ENCODE measurements at regions not wholly inside any gene's neighbourhood (a gene's known extent, or its start where the extent isn't known, plus 50 kb on each side); places are given as distances from the start of the nearest gene placed in this dataset.
"Not testable (repeated sequence)": the region's sequence is repeated elsewhere in the genome, so short reads cannot be mapped to it uniquely, and the experiment has no call there.

DNA sequence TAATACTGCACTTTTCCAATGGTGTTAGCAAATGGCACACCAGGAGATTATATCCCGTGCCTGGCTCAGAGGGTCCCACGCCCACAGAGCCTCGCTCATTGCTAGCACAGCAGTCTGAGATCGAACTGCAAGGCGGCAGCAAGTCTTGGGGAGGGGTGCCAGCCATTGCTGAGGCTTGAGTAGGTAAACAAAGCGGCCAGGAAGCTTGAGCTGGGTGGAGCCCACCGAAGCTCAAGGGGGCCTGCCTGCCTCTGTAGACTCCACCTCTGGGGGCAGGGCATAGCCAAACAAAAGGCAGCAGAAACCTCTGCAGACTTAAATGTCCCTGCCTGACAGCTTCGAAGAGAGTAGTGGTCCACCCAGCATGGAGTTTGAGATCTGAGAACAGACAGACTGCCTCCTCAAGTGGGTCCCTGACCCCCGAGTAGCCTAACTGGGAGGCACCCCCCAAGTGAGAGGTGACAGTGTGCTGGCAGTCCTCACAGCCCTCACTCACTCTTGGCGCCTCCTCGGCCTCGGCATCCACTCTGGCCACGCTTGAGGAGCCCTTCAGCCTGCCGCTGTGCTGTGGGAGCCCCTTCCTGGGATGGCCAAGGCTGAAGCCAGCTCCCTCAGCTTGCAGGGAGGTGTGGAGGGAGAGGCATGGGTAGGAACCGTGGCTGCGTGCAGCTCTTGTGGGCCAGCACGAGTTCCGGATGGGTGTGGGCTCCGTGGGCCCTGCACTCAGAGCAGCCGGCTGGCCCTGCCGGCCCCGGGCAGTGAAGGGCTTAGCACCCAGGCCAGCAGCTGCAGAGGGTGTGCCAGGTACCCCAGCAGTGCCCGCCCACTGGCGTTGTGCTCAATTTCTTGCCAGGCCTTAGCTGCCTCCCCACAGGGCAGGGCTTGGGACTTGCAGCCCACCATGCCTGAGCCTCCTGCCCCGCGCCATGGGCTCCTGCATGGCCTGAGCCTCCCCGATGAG lies 188.0 kb downstream of the MMUT start:
- not testable (repeated sequence) for DNase-seq (ENCODE audit: low read depth)

DNA sequence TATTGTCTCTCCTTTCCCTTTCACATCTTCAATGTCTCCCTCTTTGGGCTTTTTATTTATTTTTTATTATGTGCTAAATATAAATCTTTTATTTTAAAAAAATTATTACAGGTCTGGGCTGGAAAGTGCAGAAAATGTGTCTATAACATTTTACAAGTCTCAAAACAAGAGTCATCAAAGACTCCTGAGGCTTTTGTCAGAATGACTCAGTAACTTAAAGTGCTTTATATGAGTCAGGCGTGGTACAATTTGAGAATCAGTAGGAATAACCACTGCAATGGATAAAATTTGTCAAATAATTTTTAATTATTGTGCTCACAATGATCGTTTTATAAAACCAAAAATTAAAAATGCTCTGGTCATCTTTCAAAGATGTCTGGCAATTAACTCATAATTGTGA lies 193.9 kb downstream of the MMUT start:
- no peak for DNase-seq (ENCODE audit: low read depth)

DNA sequence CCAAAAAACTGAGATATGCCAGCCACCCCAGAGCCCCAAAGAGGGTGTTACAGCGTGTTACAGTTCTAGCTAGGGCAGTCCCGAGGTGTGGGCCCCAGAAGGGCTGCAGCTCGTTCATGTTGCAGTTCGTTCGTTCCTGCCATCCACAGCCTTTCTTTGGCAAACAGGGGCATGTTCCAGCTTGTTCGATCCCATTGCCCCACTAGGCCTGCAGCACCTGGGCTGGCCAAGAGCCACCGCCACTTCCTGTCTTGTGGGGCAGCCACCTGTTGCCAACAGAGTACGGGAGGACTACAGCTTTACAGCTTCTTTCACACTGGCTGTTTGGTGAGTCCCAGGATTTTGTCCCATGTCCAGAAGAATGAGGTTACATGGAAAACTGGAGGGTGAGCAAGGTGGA lies 198.1 kb downstream of the MMUT start:
- no peak for DNase-seq (ENCODE audit: low read depth)

DNA sequence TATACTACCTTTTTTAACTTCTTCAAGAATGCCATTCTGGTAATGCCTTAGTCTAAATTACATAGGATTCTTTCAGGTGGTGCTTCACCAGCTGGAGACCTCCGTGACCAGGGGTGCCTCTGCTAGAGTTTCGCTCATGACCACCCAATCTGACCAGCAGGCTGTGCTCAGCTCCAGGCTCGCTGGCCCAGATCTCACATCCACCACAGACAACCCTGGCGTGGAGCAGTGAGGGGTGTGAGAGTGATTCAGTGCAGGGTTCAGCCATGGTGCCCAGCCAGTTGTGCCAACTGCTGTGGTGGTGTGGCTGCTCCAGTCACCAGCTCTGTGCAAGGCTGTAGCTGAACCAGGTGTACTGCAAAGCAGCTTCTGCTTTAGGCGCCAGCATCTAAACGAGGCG lies 198.6 kb downstream of the MMUT start:
- DNase-seq (ENCODE audit: low read depth) = no peak

DNA sequence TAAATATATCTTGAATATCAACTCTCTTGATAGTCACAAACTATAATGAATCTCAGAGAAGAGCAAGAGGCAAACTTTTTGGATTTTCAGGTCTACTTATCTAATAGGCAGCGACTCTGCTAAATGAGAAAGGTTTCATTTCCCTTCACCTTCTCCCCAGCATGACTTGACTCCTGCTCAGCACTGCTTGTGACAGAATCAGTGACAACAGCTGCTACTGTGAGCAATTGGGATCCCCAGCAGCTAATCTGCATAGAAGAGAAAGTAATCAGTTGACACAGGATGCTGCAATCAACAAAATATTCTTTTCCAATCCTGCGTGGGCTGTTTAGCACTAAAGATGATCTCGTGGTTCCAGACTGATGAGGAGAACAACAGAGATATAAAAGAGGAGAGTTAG lies 205.5 kb downstream of the MMUT start:
- no peak for DNase-seq (ENCODE audit: low read depth)

DNA sequence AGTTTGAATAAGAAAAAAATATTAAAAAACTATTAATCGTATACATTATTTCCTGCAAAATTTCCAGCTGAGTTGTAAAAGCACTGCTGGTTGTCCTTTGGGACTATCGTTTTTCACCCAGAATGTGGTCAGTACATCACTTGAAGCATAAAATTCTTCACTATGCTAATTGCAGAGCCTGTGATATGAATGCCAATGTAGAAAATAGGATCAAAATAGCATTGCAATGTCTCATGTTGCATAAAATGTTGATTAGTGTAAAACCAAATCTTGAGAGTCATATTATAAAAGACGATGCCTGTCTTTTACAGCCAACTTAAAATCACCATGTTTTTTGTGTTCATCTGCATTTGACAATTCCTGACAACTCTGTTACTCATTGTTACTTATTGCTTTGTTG lies 207.7 kb downstream of the MMUT start:
- DNase-seq (ENCODE audit: low read depth) = no peak

DNA sequence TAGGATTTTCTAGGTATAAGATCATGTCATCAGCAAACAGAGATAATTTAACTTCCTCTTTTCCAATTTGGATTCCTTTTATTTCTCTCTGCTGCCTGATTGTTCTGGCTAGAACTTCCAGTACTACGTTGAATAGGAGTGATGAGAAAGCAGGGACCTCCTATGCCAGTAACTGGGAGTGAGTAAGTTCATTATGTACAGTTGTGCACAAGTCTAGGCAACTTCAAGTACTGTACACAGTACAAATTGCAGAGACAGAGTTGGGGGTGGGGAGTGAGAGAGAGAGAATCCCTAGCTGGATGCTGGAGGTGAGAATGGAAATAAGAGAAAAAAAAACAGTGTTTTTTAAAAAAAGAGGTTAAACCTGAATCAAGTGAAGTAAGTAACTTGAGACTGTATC lies 210.2 kb downstream of the MMUT start:
- no peak for DNase-seq (ENCODE audit: low read depth)

DNA sequence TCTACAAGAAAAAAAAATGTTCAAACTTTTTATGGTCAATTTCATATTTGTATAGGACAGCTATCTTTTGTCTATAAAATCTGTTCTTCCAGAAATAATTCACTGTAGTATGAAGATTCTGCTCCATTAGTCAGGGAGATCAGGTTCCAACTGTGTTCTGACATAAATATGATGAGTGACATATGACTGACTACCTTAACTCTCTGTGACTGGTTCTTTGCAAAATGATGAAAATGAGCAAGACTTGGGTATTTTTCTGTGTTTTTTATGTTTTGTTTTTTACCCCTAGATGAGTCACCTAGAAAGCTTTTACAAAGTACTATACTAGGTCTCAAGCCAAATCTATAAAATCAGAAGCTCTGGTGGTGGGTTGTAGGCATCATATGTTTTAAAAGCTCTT lies 229.6 kb downstream of the MMUT start:
- no peak for DNase-seq (ENCODE audit: low read depth)

DNA sequence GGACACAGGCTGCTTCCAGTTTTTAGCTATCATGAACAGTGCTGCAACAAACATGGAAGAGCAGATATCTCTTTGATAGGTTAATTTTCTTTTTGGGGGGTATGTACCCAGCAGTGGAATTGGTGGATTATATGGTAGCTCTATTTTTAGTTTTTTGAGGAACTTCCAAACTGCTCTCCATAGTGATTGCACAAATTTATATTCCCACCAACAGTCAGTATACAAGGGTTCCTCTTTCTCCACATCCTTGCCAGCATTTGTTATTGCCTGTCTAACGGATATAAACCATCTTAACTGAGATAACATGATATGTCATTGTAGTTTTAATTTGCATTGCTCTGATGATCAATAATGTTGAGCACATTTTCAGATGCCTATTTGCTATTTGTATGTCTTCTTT lies 237.6 kb downstream of the MMUT start:
- DNase-seq (ENCODE audit: low read depth) = no peak

DNA sequence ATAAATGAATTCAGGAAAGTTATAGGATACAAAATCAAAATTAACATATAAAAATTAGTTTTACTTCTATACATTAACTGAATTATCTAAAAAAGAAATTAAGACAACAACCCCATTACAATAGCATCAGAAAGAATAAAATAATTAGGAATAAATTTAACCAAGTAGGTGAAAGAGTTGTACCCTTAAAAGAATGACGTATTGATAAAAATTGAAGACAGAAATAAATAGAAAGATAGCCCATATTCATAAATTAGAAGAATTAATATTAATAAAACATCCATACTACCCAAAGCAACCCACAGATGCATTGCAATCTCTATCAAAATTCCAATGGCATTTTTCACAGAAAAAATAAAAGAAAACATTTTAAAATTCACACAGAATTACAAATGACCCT lies 242.8 kb downstream of the MMUT start:
- no peak for DNase-seq (ENCODE audit: low read depth)

DNA sequence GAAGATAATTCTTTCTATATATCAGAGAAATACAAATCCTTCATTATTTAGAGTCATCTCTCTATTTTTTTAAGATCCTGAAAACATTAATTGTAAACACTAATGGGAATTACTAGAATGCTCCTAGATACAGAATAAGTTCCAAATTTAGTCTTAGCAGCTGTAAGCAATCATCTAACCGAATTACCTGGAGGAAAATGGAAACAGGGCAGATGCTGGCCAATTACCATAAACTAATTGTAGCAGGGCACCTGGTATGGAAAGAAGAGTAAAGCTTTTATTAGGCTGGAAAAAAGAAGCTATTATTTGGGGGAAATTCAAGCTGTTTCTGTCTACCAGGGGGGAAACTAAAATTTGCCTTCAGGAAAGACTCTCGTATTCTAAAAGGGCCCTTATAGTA lies 257.5 kb downstream of the MMUT start:
- no peak for DNase-seq (ENCODE audit: low read depth)

DNA sequence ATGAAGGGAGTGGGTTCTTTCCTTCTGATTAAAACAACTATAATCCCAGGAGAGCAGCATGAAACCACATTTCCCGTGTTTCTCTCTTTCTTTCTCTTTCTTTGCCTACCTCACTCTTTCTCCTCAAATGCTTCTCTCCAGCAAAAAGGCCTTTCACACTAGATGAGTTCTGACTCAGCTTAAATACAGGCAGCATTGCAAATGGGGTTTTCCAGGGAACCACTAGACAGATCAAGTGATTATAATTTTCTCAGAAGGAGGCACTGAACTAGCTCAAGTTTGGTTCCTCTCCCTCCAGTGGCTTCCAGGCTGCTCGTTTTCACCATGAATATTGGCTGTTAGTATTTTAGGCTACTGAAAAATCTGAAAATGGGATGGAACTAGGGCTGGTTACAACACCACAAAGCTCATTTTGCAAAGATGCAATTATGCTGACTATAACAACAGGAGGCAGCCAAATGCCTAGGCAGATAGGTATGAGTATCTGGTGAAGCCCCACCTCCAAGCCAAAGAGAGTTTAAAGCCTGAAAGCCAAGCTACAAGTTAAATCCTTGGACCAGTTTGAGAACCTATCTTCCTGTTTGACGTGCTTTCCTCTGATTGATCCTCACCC lies 260.0 kb downstream of the MMUT start:
- DNase-seq (ENCODE audit: low read depth) = no peak

DNA sequence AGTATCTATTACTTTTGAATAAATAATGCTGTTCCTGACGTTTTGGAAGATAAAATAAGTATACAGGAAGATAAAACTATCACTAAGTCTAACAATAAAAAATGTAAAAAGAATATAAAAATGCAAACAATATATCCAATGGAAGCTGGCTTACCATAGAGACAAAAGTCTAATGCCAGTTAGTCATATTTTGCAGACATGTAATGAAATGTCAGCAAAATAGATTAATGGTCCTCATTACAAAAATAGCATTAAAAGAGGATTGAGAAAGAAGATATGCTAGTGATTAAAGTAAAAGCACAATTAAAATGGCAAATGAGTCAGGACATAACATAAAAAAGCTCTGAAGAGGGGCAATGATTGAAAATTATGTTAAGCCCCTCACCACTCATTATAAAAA lies 265.0 kb downstream of the MMUT start:
- DNase-seq (ENCODE audit: low read depth) = no peak

DNA sequence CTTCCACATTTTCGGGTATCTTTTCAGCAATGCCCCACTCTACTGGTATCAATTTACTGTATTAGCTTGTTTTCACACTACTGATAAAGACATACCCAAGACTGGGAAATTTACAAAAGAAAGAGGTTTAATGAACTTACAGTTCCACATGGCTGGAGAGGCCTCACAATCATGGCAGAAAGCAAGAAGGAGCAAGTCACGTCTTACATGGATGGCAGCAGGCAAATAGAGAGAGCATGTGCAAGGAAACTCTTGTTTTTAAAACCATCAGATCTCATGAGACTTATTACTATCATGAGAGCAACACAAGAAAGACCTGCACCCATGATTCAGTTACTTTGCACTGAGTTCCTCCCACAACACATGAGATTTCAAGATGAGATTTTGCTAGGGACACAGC lies 300.7 kb downstream of the MMUT start:
- DNase-seq (ENCODE audit: low read depth) = not testable (repeated sequence)

DNA sequence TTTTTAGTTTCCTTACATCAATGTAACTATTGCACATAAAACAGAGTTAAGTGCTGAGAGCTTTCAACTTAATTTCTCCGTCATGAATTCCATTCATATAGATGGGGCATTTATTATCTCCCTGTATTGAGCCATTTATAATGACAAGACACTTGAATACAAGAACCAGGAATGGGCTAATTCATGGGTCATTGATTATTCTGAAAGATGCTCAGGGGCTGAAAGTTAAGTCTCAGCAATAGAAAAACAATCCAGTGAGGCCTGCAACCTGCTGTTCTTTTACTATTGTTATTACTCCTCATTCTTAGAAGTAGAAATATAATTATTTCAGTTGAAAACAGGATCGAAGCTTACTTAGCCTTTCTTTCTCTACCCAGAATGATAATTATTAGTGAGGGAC lies 307.7 kb downstream of the MMUT start:
- no peak for DNase-seq (ENCODE audit: low read depth)

DNA sequence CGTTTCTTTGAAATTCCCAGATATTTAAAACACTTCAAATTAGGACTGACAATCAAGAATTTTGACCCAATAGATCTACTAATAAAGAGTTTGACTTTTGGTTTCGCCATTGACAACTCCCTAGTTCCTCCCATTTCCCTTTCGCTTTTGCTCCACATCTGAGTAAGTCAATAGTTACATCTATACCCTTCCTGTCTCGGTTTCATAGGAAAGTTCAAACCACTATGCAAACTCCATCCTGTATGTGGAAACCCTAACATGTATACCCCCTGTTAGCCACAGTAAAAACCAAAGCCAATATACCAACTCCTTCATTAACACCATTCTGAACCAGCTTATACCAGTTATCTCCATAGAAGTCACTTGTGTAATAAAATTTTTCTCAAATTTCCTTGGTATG lies 311.1 kb downstream of the MMUT start:
- no peak for DNase-seq (ENCODE audit: low read depth)

DNA sequence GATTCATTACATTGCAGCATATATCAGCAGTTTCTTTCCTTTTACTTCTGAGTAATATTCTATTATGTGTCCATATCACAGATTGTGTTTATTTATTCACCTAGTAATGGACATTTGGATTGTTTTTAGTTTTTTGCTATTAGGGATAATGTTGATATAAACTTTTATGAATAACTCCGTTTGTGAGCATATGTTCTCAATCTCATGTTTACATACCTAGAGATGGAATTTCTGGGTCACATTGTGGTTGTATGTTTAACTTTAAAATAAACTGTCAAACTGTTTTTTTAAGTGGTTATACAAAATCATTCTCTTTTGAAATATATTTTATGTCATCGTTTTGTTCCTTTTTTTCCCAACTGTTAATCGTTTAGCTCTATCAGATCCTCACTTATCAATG lies 311.6 kb downstream of the MMUT start:
- DNase-seq (ENCODE audit: low read depth) = no peak

DNA sequence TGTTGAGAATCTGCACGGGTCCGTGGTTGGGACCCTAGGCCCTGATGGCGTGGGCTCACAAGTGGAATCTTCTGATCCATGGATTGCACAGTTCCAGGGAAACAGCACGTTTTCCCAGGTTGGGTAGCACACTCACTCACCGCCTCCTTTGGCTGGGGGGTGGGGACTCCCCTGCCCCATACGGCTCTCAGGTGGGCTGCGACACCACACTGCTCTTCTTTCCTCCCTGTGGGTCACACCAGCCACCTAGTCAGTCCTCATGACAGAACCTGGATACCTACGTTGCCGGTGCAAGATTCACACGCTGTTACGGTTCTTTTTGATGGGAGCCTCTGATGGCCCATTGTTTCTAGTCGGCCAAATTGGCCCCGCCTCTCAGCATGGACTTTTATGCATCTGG lies 312.0 kb downstream of the MMUT start:
- DNase-seq (ENCODE audit: low read depth) = no peak

DNA sequence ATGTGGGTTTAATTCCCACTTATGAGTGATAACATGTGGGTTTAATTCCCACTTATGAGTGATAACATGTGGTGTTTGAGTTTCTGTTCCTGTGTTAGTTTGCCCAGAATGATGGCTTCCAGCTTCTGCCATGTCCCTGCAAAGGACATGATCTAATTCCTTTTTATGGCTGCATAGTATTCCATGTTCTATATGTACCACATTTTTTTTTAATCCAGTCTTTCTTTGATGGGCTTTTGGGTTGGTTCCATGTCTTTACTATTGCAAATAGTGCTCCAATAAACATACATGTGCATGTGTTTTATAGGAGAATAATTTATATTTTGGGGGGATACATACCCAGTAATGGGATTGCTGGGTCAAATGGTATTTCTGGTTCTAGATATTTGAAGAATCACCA lies 317.8 kb downstream of the MMUT start:
- no peak for DNase-seq (ENCODE audit: low read depth)

DNA sequence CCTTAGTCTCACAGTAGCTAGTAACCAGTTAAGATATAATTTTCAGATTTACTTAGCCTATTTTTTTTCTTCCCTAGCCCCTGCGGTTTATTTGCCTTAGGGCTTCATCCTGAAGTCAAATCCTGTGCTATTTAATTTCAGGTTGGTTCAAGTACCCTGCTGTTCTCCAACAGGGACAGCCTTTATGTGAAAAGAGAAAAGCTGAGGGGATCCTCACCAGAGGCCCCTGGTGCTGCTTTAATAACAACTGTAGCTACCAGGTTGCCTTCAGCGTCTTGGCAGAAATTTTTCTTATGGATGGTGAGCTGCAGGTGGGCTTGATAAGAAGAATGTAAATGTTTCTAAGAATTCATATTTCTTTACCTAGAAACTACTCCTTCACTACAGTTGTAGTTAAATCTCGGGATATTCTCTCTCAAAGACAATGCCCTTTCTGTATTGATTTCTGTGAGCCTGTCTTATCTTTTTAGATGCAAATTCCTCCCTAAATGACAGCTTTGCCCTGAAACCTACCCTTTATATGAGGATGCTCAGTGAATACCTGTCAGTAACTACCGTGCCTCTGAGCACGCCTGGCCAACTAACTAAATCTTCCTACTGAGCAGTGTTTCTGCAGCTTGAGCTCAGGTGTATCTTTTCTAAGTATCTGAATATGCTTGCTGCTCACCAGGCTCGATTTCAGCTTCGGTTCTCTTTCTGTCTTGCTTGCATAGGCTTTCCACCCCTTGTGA lies 320.5 kb downstream of the MMUT start:
- no peak for DNase-seq (ENCODE audit: low read depth)

DNA sequence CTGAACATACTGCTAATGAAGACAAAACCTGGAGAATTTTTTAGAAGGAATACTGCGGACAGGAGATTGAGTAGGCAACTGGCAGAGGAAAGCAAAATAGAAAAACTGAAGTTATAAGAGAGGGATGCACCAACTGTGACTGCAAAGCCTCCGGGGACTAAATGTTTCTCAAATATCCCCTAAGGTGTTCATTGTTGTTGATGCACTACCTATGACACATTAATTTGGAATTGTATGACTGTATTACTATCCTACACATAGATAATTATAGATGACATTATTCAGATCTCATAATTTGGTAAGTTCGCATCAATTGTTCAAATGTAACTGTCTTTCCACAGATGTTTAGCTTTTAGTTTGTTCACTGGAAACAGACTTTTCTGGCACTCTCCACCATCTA lies 341.1 kb downstream of the MMUT start:
- DNase-seq (ENCODE audit: low read depth) = no peak

DNA sequence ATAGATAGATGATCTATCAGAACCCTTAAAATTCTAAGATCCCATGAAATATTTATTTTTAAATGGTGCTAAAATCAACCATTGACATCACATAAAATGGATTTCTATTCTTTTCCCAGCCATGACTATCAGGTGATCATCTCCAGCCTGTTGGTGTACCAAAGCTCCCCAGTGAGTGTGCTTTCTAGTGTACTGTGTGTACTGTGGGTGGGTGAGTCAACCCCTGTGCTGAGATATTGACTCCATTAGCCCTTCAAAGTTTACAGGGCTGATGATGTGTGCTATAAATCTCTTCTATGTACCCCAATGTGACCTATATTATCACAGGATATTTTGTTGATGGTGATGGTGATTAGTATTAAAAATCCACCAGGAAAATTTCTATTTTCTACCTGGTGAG lies 344.6 kb downstream of the MMUT start:
- DNase-seq (ENCODE audit: low read depth) = no peak

DNA sequence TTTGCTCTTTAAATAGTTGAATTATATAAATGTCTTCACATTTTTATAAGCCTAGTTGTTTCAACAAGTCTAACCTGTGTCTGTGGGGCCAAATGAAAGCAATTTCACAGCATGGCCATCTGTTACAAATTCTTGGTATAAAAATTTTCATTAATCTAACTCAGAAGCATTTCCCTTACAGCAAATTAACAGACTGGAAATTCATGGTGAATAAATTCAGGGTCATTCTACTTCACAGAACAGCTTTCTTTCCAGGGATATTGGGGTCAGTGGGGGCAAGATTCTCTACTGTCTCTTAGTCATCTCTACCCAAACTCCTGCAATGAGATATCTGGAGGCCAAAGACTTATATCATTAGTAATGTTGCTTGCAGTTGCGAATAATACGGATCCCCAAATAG lies 352.1 kb downstream of the MMUT start:
- DNase-seq (ENCODE audit: low read depth) = no peak

Measured in CMK (cell line).